NCI-H345 (cell line): ENCODE measurements at regions not wholly inside any gene's neighbourhood (a gene's known extent, or its start where the extent isn't known, plus 50 kb on each side); places are given as distances from the start of the nearest gene placed in this dataset.

ENCODE experiments used
- DNase-seq: peaks from one replicate; lab custom pipeline; 2025; lab: John Stamatoyannopoulos, UW

DNA sequence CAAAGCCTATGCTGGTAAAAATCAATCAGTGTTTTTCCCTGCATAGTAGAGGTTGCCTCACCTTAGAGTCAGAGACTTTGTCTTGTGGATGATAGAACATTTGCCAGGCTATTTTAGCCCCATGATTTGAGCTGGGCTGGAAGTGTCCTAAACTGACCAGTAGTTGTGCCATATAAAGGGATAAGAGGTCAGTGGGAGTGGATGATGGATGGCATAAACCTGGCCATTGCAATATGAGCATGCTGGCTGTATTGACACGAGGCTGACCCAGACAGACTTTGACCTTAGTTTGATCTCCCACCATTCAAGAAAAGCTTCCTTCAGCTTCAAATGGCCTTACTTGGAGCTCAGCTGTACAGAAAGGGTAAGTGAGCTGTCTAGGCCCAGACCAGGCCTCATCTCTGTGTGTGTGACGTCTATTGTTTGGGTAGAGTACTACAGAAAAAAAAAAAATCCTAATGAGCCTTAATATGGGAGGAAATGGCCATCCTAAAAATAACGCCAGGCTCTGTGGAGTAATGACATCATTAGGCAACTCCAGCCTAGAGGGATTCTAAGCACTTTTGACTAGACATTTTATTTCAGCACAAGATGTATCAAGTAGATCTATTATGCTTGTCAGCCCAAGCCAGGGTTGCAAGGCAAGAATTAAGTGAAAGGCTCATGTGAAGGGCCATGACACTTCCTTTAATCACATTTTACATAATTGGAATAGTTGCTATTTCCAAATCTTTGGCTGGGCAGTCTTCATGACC lies 51.3 kb upstream of the CADM1 start:
- DNase-seq, result no peak
